ENCODE measurements at regions not wholly inside any gene's neighbourhood (a gene's known extent, or its start where the extent isn't known, plus 50 kb on each side); places are given as distances from the start of the nearest gene placed in this dataset.

GRCh38 chr17:70791748-70792443 lies 622.6 kb downstream of the KCNJ2 start:
- Histone ChIP-seq H3K9me3 (peaks cover under 1 to 5% of the 10 kb centered on the region in 2 donors), H3K4me1 (no peaks in the 10 kb centered on the region), H3K27me3 (no peaks in the 10 kb centered on the region), H3K4me3 (no peak overlapping the region), H3K36me3 (no peaks in the 10 kb centered on the region), H3K27ac (no peak overlapping the region)
- TF ChIP-seq, protein P1, sequence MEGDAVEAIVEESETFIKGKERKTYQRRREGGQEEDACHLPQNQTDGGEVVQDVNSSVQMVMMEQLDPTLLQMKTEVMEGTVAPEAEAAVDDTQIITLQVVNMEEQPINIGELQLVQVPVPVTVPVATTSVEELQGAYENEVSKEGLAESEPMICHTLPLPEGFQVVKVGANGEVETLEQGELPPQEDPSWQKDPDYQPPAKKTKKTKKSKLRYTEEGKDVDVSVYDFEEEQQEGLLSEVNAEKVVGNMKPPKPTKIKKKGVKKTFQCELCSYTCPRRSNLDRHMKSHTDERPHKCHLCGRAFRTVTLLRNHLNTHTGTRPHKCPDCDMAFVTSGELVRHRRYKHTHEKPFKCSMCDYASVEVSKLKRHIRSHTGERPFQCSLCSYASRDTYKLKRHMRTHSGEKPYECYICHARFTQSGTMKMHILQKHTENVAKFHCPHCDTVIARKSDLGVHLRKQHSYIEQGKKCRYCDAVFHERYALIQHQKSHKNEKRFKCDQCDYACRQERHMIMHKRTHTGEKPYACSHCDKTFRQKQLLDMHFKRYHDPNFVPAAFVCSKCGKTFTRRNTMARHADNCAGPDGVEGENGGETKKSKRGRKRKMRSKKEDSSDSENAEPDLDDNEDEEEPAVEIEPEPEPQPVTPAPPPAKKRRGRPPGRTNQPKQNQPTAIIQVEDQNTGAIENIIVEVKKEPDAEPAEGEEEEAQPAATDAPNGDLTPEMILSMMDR (IDR thresholded peaks at IDR 0.05), result no peak
- no peak for DNase-seq (ENCODE audit: low spot score)

DNA sequence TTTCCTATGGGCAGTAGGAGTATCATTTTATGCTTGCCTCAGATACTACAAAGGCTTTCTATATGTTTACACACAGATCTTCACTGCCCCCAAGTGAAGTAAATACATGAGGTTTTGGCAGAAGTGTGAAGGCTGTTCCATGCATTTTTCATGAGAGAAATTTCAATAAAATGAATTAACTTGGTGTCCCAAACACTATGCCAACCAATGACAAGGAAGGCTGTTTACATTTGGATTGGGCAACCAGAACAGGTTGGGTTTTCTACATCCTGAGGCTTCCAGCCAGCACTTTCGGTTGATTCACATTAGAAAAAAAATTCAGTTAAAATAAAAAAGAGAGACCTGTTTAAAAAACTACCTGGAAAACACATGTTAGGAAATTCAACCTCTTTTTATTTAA lies 625.4 kb downstream of the KCNJ2 start:
- Histone ChIP-seq H3K4me3 (no peak overlapping the region), H3K9me3 (peaks cover 3% of the 10 kb centered on the region in 2 donors), H3K36me3 (no peaks in the 10 kb centered on the region), H3K27ac (no peak overlapping the region), H3K27me3 (no peaks in the 10 kb centered on the region), H3K4me1 (no peaks in the 10 kb centered on the region)
- TF ChIP-seq, protein P1 (IDR thresholded peaks at IDR 0.05), result no peak
- no peak for DNase-seq (ENCODE audit: low spot score)

DNA sequence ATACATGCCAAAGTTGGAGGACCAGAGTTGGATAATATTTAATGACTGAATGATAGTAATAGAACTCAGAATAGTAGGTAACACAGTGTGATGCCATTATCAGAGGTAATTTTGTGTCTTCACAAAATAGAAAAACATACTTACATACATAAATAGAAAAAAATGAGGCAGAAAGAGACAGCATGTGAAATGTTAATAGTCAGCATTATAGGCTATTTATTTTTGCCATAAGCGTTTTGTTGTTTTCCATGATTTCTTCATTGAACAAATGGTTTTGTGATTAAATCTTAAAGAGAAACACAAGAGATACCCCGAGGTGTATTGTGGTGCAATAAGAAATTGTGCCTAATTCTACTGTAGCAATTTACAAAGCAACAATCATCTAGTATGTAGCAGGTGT lies 626.3 kb downstream of the KCNJ2 start:
- DNase-seq (ENCODE audit: low spot score), result no peak
- Histone ChIP-seq H3K27ac (no peak overlapping the region), H3K36me3 (no peaks in the 10 kb centered on the region), H3K27me3 (no peaks in the 10 kb centered on the region), H3K4me3 (no peak overlapping the region), H3K4me1 (no peaks in the 10 kb centered on the region), H3K9me3 (peaks cover 0 to 3% of the 10 kb centered on the region in 2 donors)
- TF ChIP-seq, protein P1 (IDR thresholded peaks at IDR 0.05), result no peak

GRCh38 chr17:70796757-70797156 lies 627.4 kb downstream of the KCNJ2 start:
- no peak for DNase-seq (ENCODE audit: low spot score)
- Histone ChIP-seq H3K27me3 (no peaks in the 10 kb centered on the region), H3K36me3 (no peaks in the 10 kb centered on the region), H3K9me3 (peaks cover 0 to 3% of the 10 kb centered on the region in 2 donors), H3K4me3 (no peak overlapping the region), H3K4me1 (no peaks in the 10 kb centered on the region), H3K27ac (no peak overlapping the region)
- TF ChIP-seq, protein P1 (IDR thresholded peaks at IDR 0.05), result no peak

GRCh38 chr17:70797166-70797565 lies 627.8 kb downstream of the KCNJ2 start:
- no peaks in the 10 kb centered on the region for H3K36me3 ChIP-seq
- H3K4me3 ChIP-seq, result no peak overlapping the region
- no peaks in the 10 kb centered on the region for H3K27me3 ChIP-seq
- H3K4me1 ChIP-seq, result no peaks in the 10 kb centered on the region
- no peak overlapping the region for H3K27ac ChIP-seq
- TF ChIP-seq, protein P1 (IDR thresholded peaks at IDR 0.05), result no peak
- peaks cover 0 to 3% of the 10 kb centered on the region in 2 donors for H3K9me3 ChIP-seq
- no peak for DNase-seq (ENCODE audit: low spot score)

DNA sequence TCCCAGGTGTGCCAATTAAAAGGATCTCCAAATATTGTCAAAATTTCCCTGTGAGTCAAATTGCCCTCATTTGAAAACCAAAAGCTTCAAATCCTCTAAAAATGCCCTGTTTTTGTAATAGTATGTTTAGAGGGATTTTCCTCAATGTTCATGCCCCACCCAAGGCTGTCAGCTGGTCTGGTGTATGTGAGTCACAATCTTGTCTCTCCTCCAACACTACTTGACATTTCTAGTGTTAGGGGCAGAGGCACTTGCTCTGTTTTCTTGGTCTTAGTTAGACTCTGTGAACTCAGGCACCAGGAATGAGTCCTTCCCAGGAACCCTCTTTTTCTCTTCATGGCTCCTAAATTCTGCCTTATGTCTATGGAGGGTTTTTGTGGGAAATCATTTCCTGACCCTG lies 634.8 kb downstream of the KCNJ2 start:
- Histone ChIP-seq H3K9me3 (no peaks in the 10 kb centered on the region), H3K27me3 (no peaks in the 10 kb centered on the region), H3K4me3 (no peak overlapping the region), H3K4me1 (no peaks in the 10 kb centered on the region), H3K27ac (peak overlapping the region in 1 of 2 donors; percentile 29), H3K36me3 (no peaks in the 10 kb centered on the region)
- TF ChIP-seq, protein P1 (IDR thresholded peaks at IDR 0.05), result no peak
- no peak for DNase-seq (ENCODE audit: low spot score)
